ENCODE measurements at regions not wholly inside any gene's neighbourhood (a gene's known extent, or its start where the extent isn't known, plus 50 kb on each side); places are given as distances from the start of the nearest gene placed in this dataset.
"Not testable (repeated sequence)": the region's sequence is repeated elsewhere in the genome, so short reads cannot be mapped to it uniquely, and the experiment has no call there.

GRCh38 chr3:125775606-125776294, 180.5 kb upstream of the OSBPL11 start:
- in situ Hi-C loops (cut with MboI); CTCF ChIA-PET (ENCODE audit: low intra/inter-chr PET ratio): not testable (repeated sequence)
- WGBS (ENCODE audit: insufficient coverage, low coverage, missing lambda C conversion rate) = 0% methylated on average over 3 of the region's 7 CpGs

GRCh38 chr3:125779276-125779675, 184.0 kb upstream of the OSBPL11 start:
- in situ Hi-C loops (cut with MboI); H3K9me3 ChIP-seq (replicated peaks; ENCODE audit: control insufficient read depth, insufficient read depth, low read depth, low read length); H3K9me1 ChIP-seq (ENCODE audit: control insufficient read depth, insufficient read depth, low read length); H3K36me3 ChIP-seq (ENCODE audit: control insufficient read depth, insufficient read depth, low read length); FAIRE-seq; POLR2A ChIA-PET; CTCF ChIA-PET (ENCODE audit: low intra/inter-chr PET ratio); BruUV-seq (replicated peaks); H2AFZ ChIP-seq (ENCODE audit: low read depth, low read length); H3K79me2 ChIP-seq (ENCODE audit: control insufficient read depth, insufficient read depth, low read length); H4K20me1 ChIP-seq (replicated peaks; ENCODE audit: control insufficient read depth, insufficient read depth, low read length); H3K4me2 ChIP-seq (ENCODE audit: insufficient read depth, low read length); ATAC-seq; H3K27me3 ChIP-seq (ENCODE audit: control insufficient read depth in 2 of 2, insufficient read depth in 2 of 2, low read length in 2 of 2); intact Hi-C loops (cut with micrococcal nuclease); H3K4me3 ChIP-seq; H3K9ac ChIP-seq (ENCODE audit: insufficient read depth in 1 of 2, low read depth in 2 of 2, low read length in 2 of 2); H3K27ac ChIP-seq (ENCODE audit: extremely low read depth, low read depth, low read length); DNase-seq (ENCODE audit: extremely low read depth in 1 of 4, low spot score in 3 of 4); H3K4me1 ChIP-seq (replicated peaks in 1 of 2; ENCODE audit: control insufficient read depth in 2 of 2, insufficient read depth in 2 of 2, low read length in 2 of 2): not testable (repeated sequence)
- 0% methylated on average over 1 of the region's 1 CpG for WGBS (ENCODE audit: insufficient coverage, low coverage, missing lambda C conversion rate)

More at GRCh38 chr3:125775606-125776294, 180.5 kb upstream of the OSBPL11 start:
- POLR2A ChIA-PET = interaction anchor here (0.6 kb wide), 1 partner anchor 714 kb away, joined by 3 read pairs; no protein-coding TSS in a partner anchor
- ATAC-seq; FAIRE-seq; H3K4me1 ChIP-seq (replicated peaks in 1 of 2; ENCODE audit: control insufficient read depth in 2 of 2, insufficient read depth in 2 of 2, low read length in 2 of 2); H3K4me2 ChIP-seq (ENCODE audit: insufficient read depth, low read length); H3K79me2 ChIP-seq (ENCODE audit: control insufficient read depth, insufficient read depth, low read length); H3K9me3 ChIP-seq (replicated peaks; ENCODE audit: control insufficient read depth, insufficient read depth, low read depth, low read length); DNase-seq (ENCODE audit: extremely low read depth in 1 of 4, low spot score in 3 of 4); H3K4me3 ChIP-seq; H3K36me3 ChIP-seq (ENCODE audit: control insufficient read depth, insufficient read depth, low read length); BruUV-seq (replicated peaks); H2AFZ ChIP-seq (ENCODE audit: low read depth, low read length); H3K27me3 ChIP-seq (ENCODE audit: control insufficient read depth in 2 of 2, insufficient read depth in 2 of 2, low read length in 2 of 2); H4K20me1 ChIP-seq (replicated peaks; ENCODE audit: control insufficient read depth, insufficient read depth, low read length); H3K9me1 ChIP-seq (ENCODE audit: control insufficient read depth, insufficient read depth, low read length); H3K9ac ChIP-seq (ENCODE audit: insufficient read depth in 1 of 2, low read depth in 2 of 2, low read length in 2 of 2); H3K27ac ChIP-seq (ENCODE audit: extremely low read depth, low read depth, low read length); intact Hi-C loops (cut with micrococcal nuclease): not testable (repeated sequence)

GRCh38 chr3:125779918-125780317, 184.6 kb upstream of the OSBPL11 start:
- H3K4me2 ChIP-seq (ENCODE audit: insufficient read depth, low read length); H4K20me1 ChIP-seq (replicated peaks; ENCODE audit: control insufficient read depth, insufficient read depth, low read length); H3K27ac ChIP-seq (ENCODE audit: extremely low read depth, low read depth, low read length); H3K4me3 ChIP-seq; ATAC-seq; CTCF ChIA-PET (ENCODE audit: low intra/inter-chr PET ratio); DNase-seq (ENCODE audit: extremely low read depth in 1 of 4, low spot score in 3 of 4); H3K9me1 ChIP-seq (ENCODE audit: control insufficient read depth, insufficient read depth, low read length); BruUV-seq (replicated peaks); H3K4me1 ChIP-seq (replicated peaks in 1 of 2; ENCODE audit: control insufficient read depth in 2 of 2, insufficient read depth in 2 of 2, low read length in 2 of 2); H3K9me3 ChIP-seq (replicated peaks; ENCODE audit: control insufficient read depth, insufficient read depth, low read depth, low read length); H3K9ac ChIP-seq (ENCODE audit: insufficient read depth in 1 of 2, low read depth in 2 of 2, low read length in 2 of 2); H3K27me3 ChIP-seq (ENCODE audit: control insufficient read depth in 2 of 2, insufficient read depth in 2 of 2, low read length in 2 of 2); H2AFZ ChIP-seq (ENCODE audit: low read depth, low read length); H3K79me2 ChIP-seq (ENCODE audit: control insufficient read depth, insufficient read depth, low read length); in situ Hi-C loops (cut with MboI); intact Hi-C loops (cut with micrococcal nuclease); H3K36me3 ChIP-seq (ENCODE audit: control insufficient read depth, insufficient read depth, low read length); POLR2A ChIA-PET; FAIRE-seq: not testable (repeated sequence)
- 0% methylated on average over 2 of the region's 5 CpGs for WGBS (ENCODE audit: insufficient coverage, low coverage, missing lambda C conversion rate)

GRCh38 chr3:125781678-125782077, 186.4 kb upstream of the OSBPL11 start:
- H4K20me1 ChIP-seq (replicated peaks; ENCODE audit: control insufficient read depth, insufficient read depth, low read length); H3K36me3 ChIP-seq (ENCODE audit: control insufficient read depth, insufficient read depth, low read length); in situ Hi-C loops (cut with MboI); FAIRE-seq; H3K27me3 ChIP-seq (ENCODE audit: control insufficient read depth in 2 of 2, insufficient read depth in 2 of 2, low read length in 2 of 2); H3K9me3 ChIP-seq (replicated peaks; ENCODE audit: control insufficient read depth, insufficient read depth, low read depth, low read length); H3K27ac ChIP-seq (ENCODE audit: extremely low read depth, low read depth, low read length); H3K79me2 ChIP-seq (ENCODE audit: control insufficient read depth, insufficient read depth, low read length); H3K9me1 ChIP-seq (ENCODE audit: control insufficient read depth, insufficient read depth, low read length); H3K4me2 ChIP-seq (ENCODE audit: insufficient read depth, low read length); intact Hi-C loops (cut with micrococcal nuclease); H3K4me3 ChIP-seq; CTCF ChIA-PET (ENCODE audit: low intra/inter-chr PET ratio); DNase-seq (ENCODE audit: extremely low read depth in 1 of 4, low spot score in 3 of 4); H3K9ac ChIP-seq (ENCODE audit: insufficient read depth in 1 of 2, low read depth in 2 of 2, low read length in 2 of 2); POLR2A ChIA-PET; BruUV-seq (replicated peaks); H2AFZ ChIP-seq (ENCODE audit: low read depth, low read length); H3K4me1 ChIP-seq (replicated peaks in 1 of 2; ENCODE audit: control insufficient read depth in 2 of 2, insufficient read depth in 2 of 2, low read length in 2 of 2); ATAC-seq: not testable (repeated sequence)
- WGBS (ENCODE audit: insufficient coverage, low coverage, missing lambda C conversion rate) = 0% methylated on average over 1 of the region's 2 CpGs

Measured in K562 (cell line).